Suprapubic skin (tissue), 3 donors: ENCODE measurements at regions not wholly inside any gene's neighbourhood (a gene's known extent, or its start where the extent isn't known, plus 50 kb on each side); places are given as distances from the start of the nearest gene placed in this dataset.

Experiments used
- POLR2A ChIP-seq, 2 donors: fragments of 450-650 bp; IDR thresholded peaks; one replicate each; pipeline ENCODE4 v1.6.1; 2017; ENCODE audit warnings: antibody characterized with exemption in 2 of 2, mild to moderate bottlenecking in 2 of 2, moderate library complexity in 2 of 2
- TF ChIP-seq, protein P1 (sequence below), 2 donors: fragments of 200-600 bp in 1 of 2; fragments of 450-650 bp in 1 of 2; sonication (generic) in 1 of 2; IDR thresholded peaks; one replicate each; pipeline ENCODE4 v1.5.1; 2016 to 2019; ENCODE audit warnings: antibody characterized with exemption in 2 of 2, mild to moderate bottlenecking in 1 of 2, moderate library complexity in 1 of 2

DNA sequence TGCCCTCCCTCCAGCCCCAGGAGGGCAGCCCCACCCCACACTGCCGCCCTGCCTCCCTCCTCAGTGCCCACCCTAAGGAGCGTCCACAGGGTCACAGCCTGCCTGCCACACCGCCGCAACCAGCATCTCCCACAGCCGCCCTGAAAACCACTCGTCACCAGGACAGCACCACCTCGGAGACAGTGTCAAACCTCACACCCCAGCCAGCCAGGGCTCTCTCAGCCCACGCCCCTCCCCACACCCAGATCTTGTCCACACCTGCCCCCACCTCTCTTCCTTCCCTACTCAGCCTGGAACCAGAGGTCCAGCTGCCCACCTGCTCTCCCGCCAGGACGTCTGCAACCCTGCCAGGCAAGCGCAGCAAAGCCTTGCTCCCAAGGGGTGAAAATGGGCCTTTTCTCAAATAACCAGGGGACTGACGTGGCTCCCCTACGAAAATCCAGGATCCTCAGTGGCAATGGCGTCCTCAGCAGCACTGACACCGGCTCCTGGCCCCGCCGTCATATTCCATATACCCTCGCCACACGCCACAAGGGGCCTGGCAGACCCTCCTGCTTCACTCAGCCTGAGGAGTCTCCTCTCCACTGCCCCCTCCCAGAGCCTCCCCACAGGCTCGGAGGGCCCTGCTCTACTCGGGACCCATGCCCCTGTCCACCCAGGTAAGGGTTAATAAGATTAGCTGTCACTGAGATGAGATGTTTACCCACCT, 71.0 kb upstream of the ADAMTS2 start:
- TF ChIP-seq, protein P1, sequence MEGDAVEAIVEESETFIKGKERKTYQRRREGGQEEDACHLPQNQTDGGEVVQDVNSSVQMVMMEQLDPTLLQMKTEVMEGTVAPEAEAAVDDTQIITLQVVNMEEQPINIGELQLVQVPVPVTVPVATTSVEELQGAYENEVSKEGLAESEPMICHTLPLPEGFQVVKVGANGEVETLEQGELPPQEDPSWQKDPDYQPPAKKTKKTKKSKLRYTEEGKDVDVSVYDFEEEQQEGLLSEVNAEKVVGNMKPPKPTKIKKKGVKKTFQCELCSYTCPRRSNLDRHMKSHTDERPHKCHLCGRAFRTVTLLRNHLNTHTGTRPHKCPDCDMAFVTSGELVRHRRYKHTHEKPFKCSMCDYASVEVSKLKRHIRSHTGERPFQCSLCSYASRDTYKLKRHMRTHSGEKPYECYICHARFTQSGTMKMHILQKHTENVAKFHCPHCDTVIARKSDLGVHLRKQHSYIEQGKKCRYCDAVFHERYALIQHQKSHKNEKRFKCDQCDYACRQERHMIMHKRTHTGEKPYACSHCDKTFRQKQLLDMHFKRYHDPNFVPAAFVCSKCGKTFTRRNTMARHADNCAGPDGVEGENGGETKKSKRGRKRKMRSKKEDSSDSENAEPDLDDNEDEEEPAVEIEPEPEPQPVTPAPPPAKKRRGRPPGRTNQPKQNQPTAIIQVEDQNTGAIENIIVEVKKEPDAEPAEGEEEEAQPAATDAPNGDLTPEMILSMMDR (IDR thresholded peaks at IDR 0.05), result no peak
- no peak for TF ChIP-seq POLR2A (IDR thresholded peaks at IDR 0.05)
